Activated T-helper 9 cell treated with anti-CD3 and anti-CD28 coated beads, Interleukin-2, amount 50 U/mL, for 16 hours (primary cell): ENCODE measurements at regions not wholly inside any gene's neighbourhood (a gene's known extent, or its start where the extent isn't known, plus 50 kb on each side); places are given as distances from the start of the nearest gene placed in this dataset.

Experiments used
- DNase-seq: peaks from one replicate; pipeline ENCODE4 v3.0.0-alpha.2; 2020; ENCODE audit warnings: low read depth

DNA sequence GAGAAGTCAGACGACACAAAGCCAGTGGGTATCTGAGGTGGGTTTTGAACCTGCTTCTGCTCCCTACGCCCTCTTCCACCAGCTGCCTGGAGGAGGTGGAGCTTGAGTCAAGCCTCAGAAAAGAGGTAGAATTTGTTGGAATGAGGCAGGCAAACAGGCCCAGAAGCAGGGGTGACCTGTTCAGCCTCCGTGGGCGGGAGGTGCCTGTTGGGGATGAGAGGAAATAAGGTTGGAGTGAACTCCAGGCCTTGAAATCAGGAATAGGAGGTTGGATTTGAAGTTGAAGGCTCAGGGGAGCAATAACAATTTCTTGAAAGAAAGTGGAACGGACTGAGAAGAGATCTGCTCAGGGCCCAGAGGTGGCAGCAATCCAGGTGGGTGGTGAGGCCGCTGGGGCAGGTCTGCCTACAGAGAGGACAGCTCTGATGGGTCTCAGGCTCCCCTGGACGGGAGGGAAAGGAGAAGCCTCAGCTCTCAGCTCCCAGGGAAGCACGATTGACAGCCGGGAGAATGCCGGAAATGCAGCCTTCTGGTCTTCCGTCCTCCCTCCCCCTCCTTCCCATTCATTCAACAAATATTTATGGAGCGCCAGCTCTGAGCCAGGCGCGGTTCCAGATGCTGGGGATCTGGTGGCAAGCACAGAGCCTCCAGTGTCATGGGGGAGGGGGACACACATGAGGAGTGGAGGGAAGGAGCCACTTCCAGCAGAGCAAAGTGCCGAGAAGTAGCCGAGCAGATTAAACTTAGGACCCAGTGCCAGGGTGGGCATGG is 61.9 kb upstream of the CIBAR2 start:
- DNase-seq: no peak

DNA sequence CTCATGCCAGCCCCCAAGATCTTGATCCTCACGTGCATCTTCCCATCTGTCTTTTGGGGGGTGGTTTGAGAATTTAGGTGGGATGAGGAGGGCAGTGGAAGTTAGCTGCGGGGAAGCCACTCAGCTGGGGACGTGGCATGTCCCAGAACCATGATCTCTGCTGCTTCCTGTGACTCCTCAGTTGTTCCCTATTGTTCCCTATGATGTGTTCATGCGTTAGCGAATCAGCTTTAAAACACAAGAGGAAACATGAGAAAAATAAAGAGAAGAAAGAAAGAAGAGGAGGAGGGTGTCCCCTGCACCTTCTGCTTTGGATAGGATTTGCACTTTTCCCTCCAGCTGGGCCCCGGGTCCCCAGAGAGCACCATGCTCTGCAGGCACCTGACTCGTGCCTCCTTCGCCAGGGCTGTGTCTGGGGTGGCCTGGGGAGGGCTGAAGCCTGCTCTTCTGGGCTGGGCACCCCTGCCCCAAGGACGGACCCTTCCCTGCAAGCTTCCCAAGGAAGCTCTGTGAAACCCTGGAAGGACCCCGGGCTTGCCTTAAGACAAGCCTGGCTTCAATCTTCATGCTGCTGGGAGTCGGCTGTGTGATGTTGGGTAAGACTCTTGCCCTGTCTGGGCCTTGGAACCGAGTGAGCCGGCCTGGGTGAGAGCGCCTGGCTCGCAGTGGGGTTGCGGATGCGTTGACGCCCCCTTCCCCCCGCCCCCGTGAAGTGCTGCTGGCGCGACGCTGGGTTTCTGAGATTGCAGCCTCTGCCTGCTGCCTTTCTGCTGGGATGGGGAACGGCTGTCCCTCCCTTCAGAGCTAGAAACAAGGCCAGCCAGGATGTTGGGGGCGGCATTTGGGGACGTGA is 62.8 kb upstream of the CIBAR2 start:
- DNase-seq: no peak

DNA sequence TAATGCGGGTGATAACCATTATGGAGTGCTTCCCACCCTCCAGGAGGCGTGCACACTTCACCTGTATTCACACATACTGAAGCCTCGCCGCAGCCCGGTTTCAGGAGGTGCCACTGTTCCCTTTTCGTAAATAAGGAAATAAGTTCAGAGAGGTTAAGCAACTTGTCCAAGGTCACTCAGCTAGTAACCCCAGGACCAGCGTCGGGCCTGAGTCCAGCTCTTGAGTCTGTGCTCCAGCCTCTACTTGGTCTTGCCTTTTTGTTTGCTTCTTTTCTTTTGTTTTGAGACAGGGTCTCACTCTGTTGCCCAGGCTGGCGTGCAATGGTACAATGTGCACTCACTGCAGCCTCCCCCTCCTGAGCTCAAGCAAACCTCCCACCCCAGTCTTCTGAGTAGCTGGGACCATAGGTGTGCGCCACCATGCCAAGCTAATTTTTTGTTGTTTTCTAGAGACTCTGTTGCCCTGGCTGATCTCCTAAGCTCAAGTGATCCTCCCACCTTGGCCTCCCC is 63.5 kb upstream of the CIBAR2 start:
- no peak for DNase-seq

DNA sequence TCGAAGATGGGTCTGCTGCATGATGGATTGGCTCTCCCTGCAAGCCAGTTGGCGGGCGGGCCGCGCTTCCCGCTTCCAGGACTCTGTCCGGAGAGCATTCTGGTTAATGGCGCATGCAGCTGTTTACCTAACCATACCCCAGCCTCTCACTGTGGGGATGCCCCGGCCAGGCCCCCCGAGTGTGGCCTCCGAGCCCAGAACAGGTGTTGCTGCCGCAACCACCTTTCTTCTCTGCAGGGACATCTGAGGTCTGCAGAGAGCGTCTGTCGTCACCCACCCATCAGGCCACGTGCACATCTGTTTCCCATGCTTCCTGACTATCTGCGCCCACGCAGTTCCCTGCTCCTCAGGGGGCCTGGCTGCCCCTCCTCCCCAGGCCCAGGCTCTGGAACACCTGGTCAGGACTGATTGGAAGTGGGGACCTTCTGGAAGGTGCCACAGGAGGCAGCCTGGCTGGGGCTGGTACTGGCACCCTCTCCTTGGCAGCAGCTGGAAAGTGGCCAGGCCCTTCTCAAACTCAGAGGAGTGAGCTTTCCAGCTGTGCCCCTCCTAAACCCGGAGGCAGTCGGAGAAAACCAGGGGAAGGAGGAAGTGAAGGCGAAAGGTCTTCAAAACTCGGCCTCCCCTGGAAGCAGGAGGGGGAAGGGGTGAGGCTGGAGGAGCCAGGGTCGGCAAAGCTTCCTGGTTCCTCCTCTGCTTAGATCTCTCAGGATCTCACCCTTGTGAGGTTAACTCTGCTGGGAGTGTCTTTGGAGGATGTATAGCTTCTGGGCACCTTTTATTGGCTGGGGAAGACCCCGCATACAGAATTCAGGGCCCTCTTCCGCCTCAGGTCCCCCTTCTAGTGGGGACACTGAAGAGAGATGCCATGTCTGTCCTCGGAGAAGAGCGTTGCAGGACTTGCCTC is 64.5 kb upstream of the CIBAR2 start:
- DNase-seq: no peak

DNA sequence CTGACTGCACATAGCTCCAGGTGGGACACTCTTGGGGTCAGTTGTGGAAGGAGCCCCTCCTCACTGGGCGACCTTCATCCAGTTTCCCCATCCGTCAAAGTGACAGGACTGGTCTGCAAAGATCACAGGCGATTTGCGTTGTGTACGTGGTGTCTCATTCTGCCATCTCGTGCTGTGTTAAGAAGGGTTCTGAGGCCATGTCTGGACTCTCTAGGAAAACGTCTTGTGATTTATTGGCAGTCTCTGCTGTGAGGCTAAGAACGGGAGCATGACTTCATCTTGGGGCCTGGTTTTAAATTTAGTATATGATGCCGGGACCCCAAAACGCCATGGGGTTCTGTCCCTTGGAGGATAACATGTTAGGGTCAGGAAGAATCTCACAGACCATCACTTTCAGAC is 65.2 kb upstream of the CIBAR2 start:
- DNase-seq: no peak

DNA sequence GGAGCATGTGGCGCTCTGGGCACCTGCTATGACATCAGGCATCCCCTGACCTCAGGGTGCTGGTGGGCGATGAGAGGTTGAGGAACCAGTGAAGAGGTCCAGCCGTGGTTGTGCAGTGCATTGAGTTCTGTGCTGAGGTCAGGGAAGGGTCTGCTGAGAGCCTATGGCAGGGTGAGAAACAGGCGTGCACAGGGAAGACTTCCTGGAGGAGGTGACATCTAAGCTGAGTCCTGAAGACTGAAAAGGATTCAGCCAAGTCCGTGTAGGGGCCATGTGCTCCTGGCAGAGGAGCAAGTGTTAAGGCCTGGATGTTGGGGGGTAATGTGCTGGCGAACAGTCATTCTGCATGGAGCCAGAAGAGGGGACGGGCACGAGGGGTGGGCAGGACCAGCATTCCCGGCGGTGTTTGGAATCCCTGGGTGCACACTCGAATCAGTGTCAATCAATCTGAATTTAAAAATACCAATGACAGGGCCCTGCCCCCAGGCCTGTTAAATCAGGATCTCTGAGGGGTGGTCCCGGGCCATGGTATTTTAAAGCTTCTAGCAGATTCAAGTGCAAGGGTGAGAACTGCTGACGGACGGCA is 65.8 kb upstream of the CIBAR2 start:
- DNase-seq: no peak

DNA sequence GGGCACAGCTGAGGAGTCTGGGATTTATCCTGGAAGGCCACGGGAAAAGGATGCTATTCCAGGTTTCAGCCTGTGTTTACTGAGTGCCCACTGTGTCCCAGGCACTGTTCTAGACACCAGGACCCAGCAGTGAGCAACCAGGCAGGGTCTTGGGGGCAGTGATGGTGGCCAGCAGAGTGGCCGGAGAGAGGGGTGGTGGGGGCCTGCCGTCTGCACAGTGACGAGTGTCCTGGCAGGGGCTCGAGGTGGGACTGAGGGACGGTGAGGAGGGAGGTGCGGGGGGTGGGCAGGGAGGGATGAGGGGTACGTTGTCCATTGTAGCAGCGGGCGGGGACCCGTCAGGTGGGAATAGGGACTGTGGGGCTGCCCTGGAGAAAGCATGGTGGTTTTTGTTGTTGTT is 66.3 kb upstream of the CIBAR2 start:
- no peak for DNase-seq

DNA sequence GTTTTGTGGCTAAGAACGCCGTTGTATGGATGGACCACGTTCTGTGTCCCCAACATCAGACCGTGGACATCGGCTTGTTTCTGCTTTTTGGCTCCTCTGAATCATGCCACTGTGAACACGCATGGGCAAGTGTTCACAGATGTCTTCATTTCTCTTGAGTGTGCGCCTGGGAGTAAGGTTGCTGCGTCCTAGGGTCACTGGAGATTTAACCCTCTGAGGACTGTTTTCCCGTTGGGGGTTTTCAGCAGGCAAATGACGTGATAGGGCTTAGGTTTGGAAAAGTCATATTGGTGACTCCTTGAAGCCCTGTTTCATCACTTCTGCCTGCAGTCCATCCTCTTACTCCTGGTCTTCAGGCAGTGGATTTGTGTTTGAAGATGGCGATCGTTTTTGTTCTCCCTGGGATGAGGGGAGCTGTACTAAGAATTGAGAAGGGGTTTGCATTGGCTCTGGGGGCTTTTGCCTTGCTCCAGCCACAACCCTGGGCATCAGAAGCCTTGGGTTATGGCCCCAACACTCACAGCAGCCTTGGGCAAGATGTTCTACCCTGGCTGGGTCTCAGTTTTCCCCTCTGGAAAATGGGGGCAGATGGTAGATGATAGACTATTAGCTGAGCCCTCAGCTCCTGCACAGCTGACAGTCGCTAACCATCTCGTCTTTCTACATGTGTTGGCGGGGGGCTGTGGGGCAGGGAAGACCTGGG is 67.2 kb upstream of the CIBAR2 start:
- DNase-seq: no peak

DNA sequence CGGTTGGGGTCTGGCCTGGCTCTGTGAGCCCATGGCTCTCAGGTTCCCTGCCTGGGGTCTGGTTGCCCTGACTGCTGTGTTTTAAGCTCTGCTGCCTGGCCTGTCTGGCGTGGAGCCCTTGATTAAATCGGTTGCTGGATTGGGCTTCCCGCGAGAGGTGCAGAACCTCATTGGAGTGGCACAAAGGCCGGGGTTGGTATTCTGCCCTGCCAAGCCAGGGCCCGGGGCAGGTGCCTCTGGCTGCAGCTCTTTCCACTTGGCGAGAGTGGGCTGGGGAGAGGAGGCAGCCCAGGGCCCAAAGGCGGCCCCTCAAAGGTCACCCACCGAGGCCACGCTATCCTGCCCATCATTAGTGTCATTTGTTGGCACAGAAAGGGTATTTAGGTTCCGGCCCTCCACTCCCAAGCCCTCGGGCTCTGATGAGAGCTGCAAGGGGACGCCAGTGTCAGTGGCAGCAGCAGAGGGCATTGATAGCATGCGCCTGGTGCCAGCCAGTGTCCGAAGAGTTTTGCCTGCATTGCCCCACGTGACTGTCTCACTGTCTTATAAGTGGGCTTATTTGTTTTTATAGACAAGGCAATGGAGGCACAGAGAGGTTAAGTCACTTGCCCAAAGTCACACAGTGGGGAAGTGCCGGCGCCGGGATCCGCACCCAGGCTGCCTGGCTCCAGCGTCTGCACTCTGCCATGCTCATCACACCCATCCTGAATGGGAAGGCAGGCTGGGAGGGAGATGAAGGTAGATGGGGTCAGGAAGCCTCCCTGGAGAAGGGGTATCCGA is 68.0 kb upstream of the CIBAR2 start:
- DNase-seq: no peak

DNA sequence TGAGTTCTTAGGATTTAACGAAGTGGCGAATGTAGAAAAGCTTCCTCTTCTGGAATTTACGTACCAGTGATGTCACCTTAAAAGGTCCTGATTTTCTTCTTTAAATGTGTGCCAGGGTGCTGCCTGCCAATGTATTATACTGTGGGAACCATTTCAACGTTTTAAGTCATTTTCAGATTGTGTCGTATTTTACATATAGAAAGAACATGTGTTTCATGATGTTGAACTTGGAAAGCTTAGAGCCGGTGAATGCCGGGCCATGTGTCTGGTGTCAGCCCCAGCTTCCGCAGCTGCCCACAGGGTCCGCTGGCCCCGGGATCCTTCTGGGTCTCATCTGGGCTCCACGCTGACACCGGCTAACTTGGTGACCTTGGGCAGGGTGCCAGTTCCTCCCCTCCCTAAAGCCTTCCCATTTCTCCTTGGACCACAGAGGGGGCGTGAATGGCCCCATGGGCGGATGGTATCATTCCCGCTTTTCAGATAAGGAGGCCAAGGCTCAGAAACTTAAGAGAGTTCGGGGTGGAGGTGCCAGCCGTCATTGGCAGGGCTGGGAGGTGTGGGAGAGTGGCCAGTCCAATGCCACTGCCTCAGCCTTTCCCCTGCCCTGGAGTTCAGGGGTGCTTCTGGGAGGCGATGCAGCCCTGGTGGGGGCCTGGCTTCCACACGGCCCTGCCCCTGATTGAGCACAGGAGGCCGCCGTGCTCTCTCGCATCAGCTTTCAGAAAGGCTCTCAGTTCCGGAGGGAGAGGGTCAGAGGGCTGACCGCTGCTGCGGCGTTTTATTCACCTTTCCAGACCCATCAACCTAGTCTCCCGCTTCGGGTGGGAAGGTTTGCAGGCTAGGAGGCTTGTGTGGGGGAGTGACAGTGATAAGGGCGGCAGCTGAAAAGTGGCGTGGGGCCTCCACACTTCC is 68.8 kb upstream of the CIBAR2 start:
- DNase-seq: no peak

DNA sequence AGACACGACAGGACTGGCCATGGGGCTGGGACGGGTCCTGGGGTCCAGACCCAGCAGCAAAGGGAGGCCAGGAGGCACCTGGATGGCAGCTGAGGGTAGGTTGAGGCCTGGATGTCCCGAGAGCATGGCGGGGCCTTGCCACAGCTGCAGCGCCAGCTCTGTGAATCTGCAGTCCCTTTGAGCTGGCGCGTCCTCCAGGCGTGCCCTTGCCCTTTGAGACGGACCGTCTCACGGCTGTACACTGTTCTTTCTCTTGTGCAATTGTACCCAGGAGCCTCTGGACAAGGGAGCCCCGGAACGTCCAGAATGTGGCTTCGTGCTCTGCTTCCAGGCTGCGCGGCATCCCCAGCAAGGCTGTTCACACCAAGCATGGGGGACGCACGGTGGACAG is 69.5 kb upstream of the CIBAR2 start:
- no peak for DNase-seq

DNA sequence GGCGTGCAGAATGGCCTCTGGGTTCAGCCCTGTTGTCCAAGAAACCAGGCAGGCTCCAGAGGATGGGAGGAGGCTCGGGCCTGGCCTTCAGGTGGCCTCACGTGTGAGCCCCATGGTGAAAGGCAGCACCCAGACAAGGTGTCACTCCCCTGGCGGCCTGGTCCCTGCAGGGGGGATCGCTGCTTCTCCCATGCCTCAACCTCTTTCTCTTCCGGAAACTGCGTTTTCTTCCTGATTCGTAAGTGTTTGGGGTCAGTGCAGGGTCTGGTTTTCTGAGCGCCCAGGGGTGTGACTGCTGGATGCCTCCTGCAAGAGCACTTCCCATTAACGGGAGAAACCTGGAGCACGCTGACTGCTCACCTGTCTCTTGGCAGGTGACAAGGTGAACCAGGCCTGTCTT is 70.0 kb upstream of the CIBAR2 start:
- no peak for DNase-seq

DNA sequence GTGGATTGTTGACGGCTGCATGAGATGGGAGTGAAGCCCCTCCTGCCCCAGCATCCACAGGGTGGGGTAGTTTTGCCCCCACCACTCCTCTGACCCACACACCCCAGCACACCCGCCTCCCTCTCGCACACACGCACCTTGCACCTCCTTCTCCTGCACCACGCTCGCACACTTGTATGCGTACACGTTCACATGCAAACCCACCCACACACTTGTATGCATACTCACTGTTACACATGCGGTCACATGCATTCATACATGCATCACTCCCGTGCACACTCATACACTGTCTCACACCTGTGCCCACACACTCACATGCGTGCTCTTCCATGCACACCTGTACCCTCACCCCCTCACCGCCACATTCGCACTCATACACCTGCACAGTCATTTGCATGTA is 70.5 kb upstream of the CIBAR2 start:
- no peak for DNase-seq

DNA sequence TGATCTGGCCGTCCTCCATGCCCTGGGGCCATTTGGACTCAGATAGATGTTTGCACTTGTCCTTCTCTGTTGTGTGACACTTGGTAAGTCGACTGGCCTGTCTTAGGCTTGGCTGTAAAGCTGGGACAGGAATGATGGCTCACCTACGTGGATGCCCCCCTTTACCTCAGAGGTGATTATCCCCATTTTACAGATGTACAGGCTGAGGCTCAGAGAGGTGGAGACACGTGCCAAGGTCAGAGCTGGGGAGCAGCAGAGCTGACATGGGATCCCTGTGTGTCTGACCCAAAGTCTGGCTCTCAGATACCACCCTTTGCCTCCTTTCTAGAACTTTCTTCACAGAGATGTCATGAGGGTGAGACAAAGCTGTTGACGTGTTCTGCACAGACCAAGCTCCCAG is 71.3 kb upstream of the CIBAR2 start:
- DNase-seq: no peak

DNA sequence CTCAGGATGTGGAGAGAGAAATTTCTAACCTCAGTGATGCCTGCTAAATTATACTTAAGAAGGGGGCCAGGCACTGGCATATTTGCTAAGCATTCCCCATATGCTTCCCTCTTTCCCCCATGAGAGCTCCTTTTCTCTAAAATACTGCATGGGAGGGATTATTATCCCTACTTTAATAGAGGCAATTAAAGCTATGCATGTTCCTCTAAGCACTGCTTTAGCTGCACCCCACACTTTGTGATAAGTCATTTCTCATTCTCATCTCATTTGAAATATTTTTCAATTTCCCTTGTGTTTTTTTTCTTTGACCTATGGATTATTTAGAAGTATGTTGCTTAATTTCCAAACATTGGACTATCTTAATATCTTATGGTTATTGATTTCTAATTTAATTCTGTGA is 72.1 kb upstream of the CIBAR2 start:
- DNase-seq: no peak

DNA sequence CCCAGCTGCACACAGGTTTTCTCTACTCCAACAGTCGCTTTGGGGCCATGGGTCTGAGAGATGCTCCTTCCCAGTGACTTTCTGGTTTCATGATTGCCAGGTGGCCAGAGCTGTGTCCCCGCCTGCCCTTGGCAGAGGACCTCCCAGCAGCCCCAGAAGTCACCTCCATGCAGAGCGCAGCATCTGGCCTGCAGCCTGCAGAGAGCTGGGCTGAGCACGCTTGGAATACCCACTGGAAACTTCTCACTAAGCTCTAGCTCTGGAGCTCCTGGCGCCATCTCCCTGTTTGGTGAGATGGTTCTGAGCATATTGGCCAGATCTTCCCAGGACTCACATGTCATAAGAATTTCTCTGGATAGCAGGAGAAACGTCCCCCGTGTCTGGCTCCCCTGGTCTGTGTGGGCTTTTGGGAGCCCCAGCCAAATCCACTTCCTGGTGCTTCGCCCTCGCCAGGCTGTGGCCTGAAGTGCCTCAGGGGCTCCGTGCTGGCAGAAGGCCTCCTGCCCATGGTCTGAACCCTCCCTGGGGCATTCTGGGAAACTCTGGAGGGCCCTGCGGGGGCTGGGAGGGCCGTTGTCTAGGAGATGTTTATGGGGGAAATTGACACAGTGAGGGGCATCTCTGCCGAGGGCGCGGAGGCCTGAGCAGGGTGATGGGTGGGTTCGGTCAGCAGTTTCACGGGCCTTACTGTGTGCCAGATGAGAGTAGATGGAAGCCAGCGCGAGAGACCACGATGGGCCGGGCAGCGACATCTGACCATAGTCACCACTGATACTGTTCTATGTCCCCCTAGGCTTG is 73.2 kb upstream of the CIBAR2 start:
- no peak for DNase-seq

DNA sequence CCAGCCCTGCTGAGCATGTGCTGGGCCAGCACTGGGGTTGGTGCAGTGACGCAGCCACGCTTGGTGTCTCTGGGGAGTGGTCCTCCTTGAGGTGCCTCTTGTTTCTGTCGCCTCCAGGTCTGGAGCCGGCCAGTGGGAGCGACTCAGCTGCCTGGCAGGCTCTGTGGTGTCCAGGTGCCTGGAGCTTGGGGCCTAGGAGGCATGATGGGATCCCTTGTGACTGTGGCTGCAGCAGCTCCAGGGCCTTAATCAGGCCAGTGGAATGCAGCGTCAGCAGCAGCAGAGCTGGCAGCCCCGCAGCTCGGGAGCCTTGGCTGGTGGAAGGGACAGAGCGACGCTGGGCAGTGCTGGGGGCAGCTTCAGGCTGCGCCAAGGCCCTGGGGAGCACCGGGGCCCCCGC is 74.7 kb upstream of the CIBAR2 start:
- no peak for DNase-seq

DNA sequence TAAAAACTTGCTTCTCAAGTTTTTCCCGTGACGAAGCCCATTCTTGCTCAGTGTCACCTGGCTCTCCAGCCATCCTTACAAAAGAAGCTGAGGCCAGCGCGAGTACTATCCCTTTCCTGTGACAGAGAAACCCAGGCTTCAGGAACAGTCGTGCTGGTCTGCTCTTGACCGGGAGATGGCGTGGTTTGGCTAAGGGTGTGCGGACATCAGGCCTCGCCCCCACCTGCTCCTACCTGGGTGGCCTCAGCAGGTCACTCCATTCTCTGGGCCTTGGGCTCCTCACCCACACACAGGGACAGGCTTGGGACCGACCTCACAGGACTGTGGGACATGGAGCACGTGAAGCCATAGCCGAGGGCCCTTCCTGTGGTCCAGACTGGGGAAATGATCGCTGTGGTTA is 75.2 kb upstream of the CIBAR2 start:
- DNase-seq: no peak

DNA sequence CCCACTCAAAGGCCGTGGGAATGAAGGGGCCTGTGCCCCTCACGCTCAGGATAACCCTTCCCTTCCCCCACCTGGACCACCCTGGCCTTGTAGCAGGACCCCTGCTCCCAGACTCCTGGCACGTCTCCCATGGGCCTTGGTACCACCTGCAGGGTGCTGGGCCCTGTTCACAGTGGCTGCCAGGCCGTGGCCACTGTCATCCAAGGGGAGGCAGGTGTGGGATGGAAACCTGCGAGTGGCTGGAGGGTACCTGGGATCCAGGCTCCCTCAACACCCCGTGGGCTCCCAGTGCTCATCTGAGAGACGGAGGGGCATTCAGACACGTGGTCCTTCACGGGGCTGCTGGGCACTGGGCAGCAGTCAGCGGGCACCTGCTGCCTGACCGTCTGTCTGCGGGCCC is 75.6 kb upstream of the CIBAR2 start:
- DNase-seq: no peak
